HG03565 (cell line): ENCODE measurements at regions not wholly inside any gene's neighbourhood (a gene's known extent, or its start where the extent isn't known, plus 50 kb on each side); places are given as distances from the start of the nearest gene placed in this dataset.
"Not testable (repeated sequence)": the region's sequence is repeated elsewhere in the genome, so short reads cannot be mapped to it uniquely, and the experiment has no call there.

Experiments
- ATAC-seq: cut with Tn5 transposase; IDR thresholded peaks from one replicate; pipeline ENCODE4 v1.9.1; 2021; ENCODE audit warnings: mild to moderate bottlenecking, moderate library complexity; ENCODE audit not compliant: unreplicated experiment

- ATAC-seq = no peak
Measured at GRCh38 chrX:42832764-42833549, 55.0 kb upstream of the PPP1R2C start.

GRCh38 chrX:42833550-42833940, 55.6 kb upstream of the PPP1R2C start:
- ATAC-seq = not testable (repeated sequence)

- ATAC-seq = no peak
Measured at GRCh38 chrX:42837101-42837726, 59.3 kb upstream of the PPP1R2C start.

GRCh38 chrX:42837747-42838146, 59.8 kb upstream of the PPP1R2C start:
- peak; percentile 76 for ATAC-seq

- ATAC-seq = no peak
Measured at GRCh38 chrX:42839632-42840031, 61.7 kb upstream of the PPP1R2C start.

- no peak for ATAC-seq
Measured at GRCh38 chrX:42846741-42847140, 68.8 kb upstream of the PPP1R2C start.

- ATAC-seq = no peak
Measured at GRCh38 chrX:42855259-42855658, 77.3 kb upstream of the PPP1R2C start.

GRCh38 chrX:42857766-42858165, 79.8 kb upstream of the PPP1R2C start:
- no peak for ATAC-seq

GRCh38 chrX:42869011-42869410, 91.0 kb upstream of the PPP1R2C start:
- no peak for ATAC-seq

GRCh38 chrX:42869659-42870476, 91.9 kb upstream of the PPP1R2C start:
- ATAC-seq = peak; percentile 84

- ATAC-seq = no peak
Measured at GRCh38 chrX:42886519-42886918, 108.6 kb upstream of the PPP1R2C start.

- ATAC-seq = no peak
Measured at GRCh38 chrX:42900947-42901346, 123.0 kb upstream of the PPP1R2C start.

GRCh38 chrX:42902513-42902912, 124.5 kb upstream of the PPP1R2C start:
- ATAC-seq = no peak

- ATAC-seq = no peak
Measured at GRCh38 chrX:42920752-42921151, 142.8 kb upstream of the PPP1R2C start.

- no peak for ATAC-seq
Measured at GRCh38 chrX:42930071-42930470, 152.1 kb upstream of the PPP1R2C start.

- ATAC-seq = no peak
Measured at GRCh38 chrX:42930951-42931350, 153.0 kb upstream of the PPP1R2C start.

GRCh38 chrX:42933187-42933586, 155.2 kb upstream of the PPP1R2C start:
- no peak for ATAC-seq

- peak; percentile 99 for ATAC-seq
Measured at GRCh38 chrX:42934020-42934726, 156.2 kb upstream of the PPP1R2C start.

GRCh38 chrX:42941671-42942070, 163.7 kb upstream of the PPP1R2C start:
- ATAC-seq = no peak

GRCh38 chrX:42943051-42943974, 165.3 kb upstream of the PPP1R2C start:
- peak; percentile 65 for ATAC-seq
